Uterus (tissue), 2 donors: ENCODE measurements at regions not wholly inside any gene's neighbourhood (a gene's known extent, or its start where the extent isn't known, plus 50 kb on each side); places are given as distances from the start of the nearest gene placed in this dataset.

Source experiments
- CTCF ChIP-seq, 4 experiments: fragments of 200-600 bp in 2 of 4; fragments of 450-650 bp in 2 of 4; sonication (generic) in 2 of 4; IDR thresholded peaks; one replicate each; pipeline ENCODE4 v1.5.1; 2016 to 2019; ENCODE audit warnings: antibody characterized with exemption in 4 of 4, mild to moderate bottlenecking in 2 of 4, moderate library complexity in 1 of 4
- POLR2A ChIP-seq, 2 donors: fragments of 450-650 bp; IDR thresholded peaks; one replicate each; pipeline ENCODE4 v1.6.1; 2016; ENCODE audit warnings: antibody characterized with exemption in 2 of 2, mild to moderate bottlenecking in 1 of 2, moderate library complexity in 1 of 2

GRCh38 chr22:48923996-48924395, 903.7 kb downstream of the BRD1 start:
- TF ChIP-seq CTCF (IDR thresholded peaks at IDR 0.05) (no peak), POLR2A (IDR thresholded peaks at IDR 0.05) (no peak)
